ENCODE measurements at regions not wholly inside any gene's neighbourhood (a gene's known extent, or its start where the extent isn't known, plus 50 kb on each side); places are given as distances from the start of the nearest gene placed in this dataset.

- no peak for TF ChIP-seq CTCF (IDR thresholded peaks at IDR 0.05)
- TF ChIP-seq EZH2 (IDR thresholded peaks at IDR 0.05; ENCODE audit: borderline replicate concordance, insufficient read depth, low read depth, low read length, poor library complexity, severe bottlenecking), result no peak
Measured at GRCh38 chr9:82106536-82106935, 118.0 kb downstream of the SPATA31D1 start.
